Inflammatory macrophage (primary cell): ENCODE measurements at regions not wholly inside any gene's neighbourhood (a gene's known extent, or its start where the extent isn't known, plus 50 kb on each side); places are given as distances from the start of the nearest gene placed in this dataset.

Experiments
- DNase-seq, 2 donors: peaks; one replicate each; pipeline ENCODE4 v3.0.0-alpha.2; 2020 to 2022

DNA sequence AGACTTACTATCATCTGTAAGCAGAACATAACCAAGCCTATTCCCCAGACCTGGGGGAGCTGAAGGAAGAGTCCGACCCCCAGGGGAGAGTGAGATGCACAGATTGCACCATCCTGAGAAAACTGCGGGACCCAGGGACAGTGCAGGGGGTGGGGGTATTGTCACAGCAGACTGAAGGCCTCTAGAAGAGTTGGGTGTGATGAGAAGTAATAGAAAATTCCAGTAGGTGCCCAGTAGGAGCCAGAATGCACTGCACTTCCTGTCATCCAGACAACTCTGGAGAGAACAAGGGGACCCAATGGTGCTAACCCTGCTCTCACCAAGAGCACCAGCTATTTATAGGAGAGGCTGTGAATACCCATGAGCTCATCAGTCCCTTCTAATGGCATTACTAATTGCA lies 190.1 kb downstream of the BCL11B start:
- no peak for DNase-seq

DNA sequence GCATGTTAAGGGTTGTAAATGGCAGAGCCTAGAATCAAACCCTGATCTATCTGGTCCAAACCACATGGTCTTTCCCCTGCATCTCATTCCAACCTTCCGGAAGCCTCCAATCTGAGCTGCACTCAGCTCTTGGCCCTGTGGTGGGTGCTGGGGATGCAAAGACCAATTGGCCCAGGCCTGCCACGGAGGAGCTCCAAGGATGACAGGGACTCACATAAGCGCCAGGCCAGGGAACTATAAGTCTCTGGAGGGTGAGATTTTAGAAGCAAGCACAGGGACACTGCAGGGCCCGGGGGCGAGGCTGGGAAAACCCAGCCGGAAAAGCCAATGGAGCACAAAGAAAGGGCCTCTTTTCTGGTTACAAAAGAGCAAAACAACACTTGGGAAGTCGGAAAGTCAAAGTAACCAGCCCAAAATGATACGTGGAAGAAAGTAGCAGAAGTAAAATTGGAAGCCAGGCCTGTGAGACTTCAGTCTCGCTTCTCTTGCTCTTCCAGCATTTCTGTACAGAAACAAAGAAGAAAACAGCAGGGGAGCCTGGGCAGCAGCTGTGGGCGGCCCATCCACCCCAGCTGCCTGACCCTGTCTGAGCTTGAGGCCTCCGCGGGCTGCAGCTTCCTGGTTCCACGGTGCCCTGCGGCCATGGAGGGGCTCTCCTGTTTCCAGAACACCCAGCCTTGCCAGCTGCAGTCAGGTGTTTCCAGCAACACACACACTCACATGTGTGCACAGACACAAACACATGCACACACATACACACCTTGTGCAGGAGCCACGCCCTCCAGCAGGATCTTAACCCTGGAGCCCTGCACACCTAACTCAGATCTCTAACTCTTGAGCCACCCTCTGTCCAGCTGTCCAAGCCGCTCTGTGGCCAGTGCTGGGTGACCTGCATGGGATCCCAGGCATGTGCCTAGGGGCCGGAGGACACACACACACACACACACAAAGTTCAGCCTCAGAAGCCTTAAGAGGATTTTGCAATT lies 178.2 kb downstream of the BCL11B start:
- no peak for DNase-seq

DNA sequence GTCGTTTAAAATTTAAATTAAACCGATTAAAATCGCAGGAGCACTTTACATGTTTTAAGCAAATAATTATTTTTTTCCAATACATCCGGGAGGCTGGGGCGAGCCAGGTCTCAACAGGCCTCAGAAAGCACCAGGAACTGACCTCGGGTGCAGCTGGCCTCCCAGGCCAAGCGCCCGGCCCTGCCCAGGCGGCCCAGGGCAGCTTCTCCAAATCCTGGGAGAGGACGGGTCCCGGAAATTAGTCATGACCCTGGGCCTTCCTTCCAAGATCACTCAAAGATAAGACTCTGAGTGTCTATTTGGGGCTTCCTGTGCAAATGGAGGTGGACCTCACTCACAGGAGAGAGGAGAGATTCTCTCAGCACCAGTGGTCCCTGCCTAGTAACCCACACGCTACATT lies 177.1 kb downstream of the BCL11B start:
- DNase-seq = no peak

DNA sequence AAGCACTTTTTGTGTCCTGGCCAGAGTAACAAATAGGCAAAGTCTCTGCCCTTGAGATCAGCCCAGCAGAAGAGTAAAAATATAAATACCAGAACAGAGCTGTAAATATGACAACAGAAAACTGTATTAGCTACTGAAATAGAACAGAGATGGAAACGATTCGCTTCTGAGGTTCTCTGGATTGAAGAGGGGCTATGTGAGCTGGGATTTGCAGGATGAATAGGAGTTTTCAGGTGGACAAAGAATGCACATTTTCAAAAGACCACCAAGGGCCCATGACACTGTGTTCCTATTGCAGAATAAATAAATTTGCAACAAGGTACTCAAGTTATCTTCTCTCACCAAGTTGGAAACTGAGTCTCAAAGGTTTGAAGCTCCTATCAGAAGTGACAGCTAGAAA lies 176.6 kb downstream of the BCL11B start:
- DNase-seq = no peak

DNA sequence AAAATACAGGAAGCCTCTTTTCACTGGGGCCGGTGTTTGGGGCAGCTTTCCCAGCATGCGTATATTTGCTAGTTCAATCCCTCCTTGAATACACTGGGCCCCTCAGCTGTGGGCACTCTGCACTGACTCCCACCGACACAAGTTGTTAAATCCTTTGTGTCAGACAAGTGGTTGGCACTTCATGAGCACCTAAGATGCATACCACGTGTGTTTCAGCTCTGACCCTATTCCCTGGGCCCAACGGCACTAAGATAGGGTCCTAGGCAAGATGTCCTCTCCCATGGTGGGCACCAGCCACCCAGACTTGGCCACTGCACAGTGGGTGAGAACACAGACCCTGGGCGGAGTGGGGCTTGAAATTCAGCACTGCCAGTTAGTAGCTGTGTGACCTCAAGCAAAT lies 173.8 kb downstream of the BCL11B start:
- DNase-seq = no peak

DNA sequence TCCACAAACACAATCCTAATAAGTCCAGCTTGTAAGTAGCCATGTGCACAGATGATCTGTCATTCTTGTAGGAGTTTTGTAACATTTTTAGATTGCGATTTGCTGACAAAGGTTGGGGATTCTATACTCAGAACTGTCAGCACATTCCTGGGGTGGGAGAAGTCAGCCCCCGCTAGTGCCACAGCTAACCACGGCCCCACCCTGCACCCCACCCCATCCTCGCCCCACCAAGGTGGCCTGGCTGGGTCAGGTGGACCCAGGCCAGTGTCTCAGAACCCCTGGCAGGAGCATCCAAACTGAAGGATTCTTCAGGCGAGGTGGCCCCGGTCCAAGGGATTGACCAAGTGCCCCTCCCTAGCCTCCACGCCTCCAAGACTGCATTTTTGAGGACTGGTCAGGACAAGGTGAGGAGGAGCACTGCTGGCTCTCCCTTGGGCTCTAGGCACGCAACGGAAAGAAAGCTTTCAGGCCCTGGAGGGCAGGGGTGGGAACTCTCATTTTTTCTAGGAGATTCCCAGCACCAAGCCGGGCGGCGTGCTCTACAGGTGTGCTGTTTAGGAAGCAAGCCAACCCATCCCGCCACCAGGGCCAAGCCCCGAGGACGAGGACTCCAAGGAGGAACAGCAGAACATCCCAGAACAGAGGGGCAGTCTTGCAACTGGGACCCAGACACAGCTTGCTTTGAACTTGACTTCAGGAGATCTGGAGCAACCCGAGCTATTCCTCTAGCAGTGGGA lies 172.8 kb downstream of the BCL11B start:
- DNase-seq = no peak

DNA sequence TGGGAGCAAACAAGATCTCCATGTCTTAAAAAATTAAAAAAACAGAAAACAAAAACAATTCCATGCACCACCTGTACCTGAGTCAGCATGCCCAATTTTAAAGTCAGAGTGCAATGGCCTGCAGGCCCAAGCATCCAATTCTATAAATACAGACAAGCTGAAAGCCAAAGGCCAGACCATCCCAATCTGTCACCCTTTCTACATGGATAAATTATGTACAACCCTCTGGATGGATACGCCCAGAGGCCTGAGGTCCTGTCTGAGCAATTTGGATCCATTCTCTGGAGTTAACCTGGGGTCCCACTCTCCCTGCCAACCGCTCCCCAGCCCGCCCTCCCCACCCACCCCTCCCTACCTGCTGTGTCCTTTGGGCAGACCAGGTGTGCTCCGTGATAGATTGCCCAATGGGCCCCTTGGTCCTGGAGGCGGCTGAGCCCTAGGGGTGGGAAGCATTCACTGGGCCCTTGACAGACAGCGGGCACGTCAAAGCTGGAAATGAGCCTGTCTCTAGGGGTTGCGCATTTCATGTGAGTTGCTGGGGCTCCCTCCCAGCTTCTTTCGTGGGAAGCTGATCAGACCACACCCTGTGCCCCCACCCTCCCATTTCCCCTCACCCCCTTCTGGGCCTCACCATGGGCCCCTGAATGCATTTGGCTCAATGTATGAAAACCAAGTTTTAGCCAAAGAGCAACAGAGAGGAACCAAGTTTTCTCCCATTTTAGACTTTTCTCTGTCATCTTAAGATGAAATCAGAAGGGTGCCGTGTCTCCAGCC lies 171.3 kb downstream of the BCL11B start:
- DNase-seq = no peak

DNA sequence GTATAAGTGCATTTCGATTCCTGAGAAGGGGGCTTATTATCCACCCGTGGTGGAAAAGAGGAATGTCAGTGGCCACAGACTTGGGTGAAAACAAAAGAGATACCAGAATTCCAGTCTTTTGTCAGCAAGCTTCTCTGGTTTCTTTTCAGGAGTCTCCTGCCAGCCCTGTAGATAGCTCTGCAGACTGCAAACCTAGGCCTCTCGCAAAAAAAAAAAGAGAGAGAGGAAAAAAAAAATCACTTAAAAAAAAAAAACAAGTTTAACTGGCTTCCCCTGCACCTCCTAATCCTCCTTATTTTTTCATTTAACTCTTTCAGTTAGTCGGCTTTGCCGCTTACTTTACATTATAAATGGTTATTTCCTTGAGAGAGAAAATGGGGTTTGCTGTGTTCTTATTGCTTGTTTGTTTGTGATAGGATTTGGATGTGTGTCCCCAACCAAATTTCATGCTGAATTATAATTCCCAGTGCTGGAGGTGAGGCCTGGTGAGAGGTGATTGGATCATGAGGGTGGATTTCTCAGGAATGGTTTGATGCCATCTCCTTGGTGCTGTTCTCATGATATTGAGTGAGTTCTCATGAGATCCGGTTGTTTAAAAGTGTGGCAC lies 170.0 kb downstream of the BCL11B start:
- DNase-seq = no peak

DNA sequence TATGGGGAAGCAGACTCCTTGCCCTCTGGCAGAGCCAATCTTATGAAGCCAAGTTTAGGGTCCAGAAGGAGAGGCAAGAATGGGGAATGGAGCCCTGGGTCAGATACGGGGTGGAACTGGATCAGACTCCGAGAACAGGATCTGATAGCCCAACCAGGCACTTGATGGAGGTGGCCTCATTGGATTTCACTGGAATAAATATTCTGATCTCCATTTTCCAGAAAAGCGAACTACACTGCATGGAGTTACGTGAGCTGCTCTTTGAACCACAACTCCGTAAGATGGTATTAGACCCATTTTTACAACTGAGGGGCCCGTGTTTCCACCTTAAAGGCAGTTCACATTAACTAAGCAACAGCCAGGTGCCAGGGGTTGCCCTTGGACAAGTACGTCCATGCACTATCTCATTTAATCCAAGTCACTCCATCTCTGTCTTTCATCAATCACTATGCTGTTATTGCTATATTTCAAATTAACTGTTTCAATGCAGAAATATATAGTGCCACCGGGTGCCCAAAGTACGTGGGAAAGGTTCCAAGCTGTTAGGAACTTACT lies 155.2 kb downstream of the BCL11B start:
- no peak for DNase-seq

DNA sequence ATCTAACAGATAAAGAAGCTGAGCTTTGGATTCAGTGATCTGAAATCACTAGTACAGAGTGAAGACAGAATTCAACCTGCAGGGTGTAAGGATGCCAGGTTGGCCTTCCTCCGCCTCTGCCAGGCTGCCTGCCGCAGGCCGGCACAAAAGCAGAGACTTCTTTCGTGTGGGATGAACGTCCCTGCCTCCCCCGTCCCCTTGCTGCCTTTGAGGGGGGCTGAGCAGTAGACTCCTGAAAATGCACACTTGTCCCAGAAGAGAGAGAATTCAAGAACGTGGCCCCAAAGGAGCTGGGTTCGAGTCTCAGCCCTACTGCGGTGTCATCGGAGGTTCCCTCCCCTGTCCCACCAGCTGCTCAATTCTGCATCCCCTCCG lies 154.3 kb downstream of the BCL11B start:
- no peak for DNase-seq

DNA sequence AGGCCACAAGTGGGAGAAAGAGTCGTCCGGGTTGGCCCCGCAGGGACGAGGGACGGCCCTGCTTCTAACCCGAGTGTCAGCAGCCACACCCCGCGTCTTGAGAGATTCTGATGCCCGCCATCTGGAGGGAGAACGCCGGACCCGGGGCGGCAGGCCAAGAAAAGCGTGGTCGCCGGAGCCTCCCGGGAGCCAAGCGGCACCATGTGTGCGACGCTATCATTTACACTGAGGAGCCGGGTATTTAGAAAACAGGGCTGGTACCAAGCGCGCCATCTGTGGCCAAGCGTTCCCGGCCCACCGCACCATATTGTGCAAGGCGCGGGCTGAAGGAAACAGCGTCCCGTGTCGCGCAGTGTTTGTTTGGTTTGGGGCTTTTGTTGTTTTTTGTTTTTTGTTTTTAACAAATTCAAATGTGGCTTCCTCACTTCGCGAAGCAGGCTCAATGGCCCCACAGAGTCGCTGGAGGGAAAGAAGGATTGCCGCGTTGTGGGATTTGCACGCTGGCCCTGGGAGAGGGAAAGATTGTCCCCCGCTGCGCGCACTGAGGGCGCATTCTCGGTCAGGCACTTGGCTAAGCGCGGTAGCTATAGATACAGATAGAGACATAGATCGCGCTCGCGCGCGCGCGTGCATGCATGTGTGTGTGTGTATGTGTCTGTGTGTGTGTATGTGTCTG lies 153.8 kb downstream of the BCL11B start:
- DNase-seq = no peak

DNA sequence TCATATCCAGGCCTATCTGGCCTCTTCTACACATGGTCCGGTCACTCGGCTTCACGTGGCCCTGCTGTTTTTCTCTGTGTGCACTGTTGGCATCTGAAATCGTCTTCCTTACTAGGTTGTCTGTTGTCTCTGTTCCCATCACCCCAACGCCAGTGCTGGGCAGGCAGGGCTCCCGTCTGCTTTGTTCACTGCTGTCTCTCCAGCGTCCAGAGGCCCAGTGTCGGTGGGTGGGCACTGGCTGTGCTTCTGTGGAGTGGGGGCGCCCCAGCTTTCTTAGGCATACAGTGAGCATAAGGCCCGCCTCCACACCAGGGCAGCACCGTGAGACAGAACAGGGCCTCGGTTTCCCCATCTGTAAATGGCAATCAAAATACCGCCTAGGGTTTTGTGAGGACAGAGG lies 153.1 kb downstream of the BCL11B start:
- no peak for DNase-seq
